HepG2 (cell line): ENCODE measurements at regions not wholly inside any gene's neighbourhood (a gene's known extent, or its start where the extent isn't known, plus 50 kb on each side); places are given as distances from the start of the nearest gene placed in this dataset.
A peak's percentile ranks its signal among the peaks of the same experiment; 100 is the strongest.

Experiments used
- ATAC-seq: fragments of 200-7000 bp; cut with Tn5 transposase; 3 replicates; pipeline ENCODE4 v1.9.1; 2020; ENCODE audit warnings: mild to moderate bottlenecking, moderate library complexity
- BruUV-seq: library from RNA; stranded (reverse); fragments of 400-500 nt; replicated peaks from 2 replicates; lab custom pipeline; 2021; lab: Mats Ljungman, UMichigan
- CTCF ChIA-PET: fragments of 300-600 bp; formaldehyde crosslinking; extraction: SDS; loops from one replicate; lab custom pipeline; 2021; ENCODE audit warnings: low total read pairs, inconsistent platforms, low intra/inter-chr PET ratio; lab: Yijun Ruan, JAX
- POLR2A ChIA-PET: fragments of 350-600 bp; sonication (Branson Sonifier 250); formaldehyde crosslinking; loops from one replicate; lab custom pipeline; 2020; ENCODE audit warnings: antibody characterized with exemption, inconsistent platforms; lab: Yijun Ruan, JAX
- DNase-seq: peaks from one replicate; pipeline ENCODE4 v3.0.0-alpha.2; 2015; ENCODE audit warnings: low spot score
- FAIRE-seq: peaks from 3 replicates; lab custom pipeline; 2011; peaks lifted over from hg19 to GRCh38; lab: Jason Lieb, UNC
- H2AFZ ChIP-seq: one replicate; pipeline ENCODE4 v1.6.1; 2011; ENCODE audit warnings: low read length, inconsistent platforms
- H3K27ac ChIP-seq: fragments of 300-600 bp; 3 replicates; pipeline ENCODE4 v1.8.0; 2011; ENCODE audit warnings: mixed run types, mild to moderate bottlenecking, mixed read lengths, low read length, inconsistent platforms; ENCODE audit not compliant: insufficient read depth; ENCODE audit errors: extremely low read length
- H3K27me3 ChIP-seq, 2 experiments: fragments of 200-600 bp in 1 of 2; 2 replicates in 1 of 2; 3 replicates in 1 of 2; pipeline versions ENCODE4 v1.6.0 to v1.8.0; 2011; ENCODE audit warnings: low read length in 2 of 2, mild to moderate bottlenecking in 2 of 2, moderate library complexity in 2 of 2, inconsistent platforms in 1 of 2; ENCODE audit not compliant: insufficient read depth in 2 of 2, control insufficient read depth in 1 of 2
- H3K36me3 ChIP-seq, 2 experiments: fragments of 200-600 bp in 1 of 2; replicated peaks in 1 of 2; 2 replicates in 1 of 2; 3 replicates in 1 of 2; pipeline versions ENCODE4 v1.5.1 to v1.8.0; 2011; ENCODE audit warnings: low read length in 2 of 2, inconsistent platforms in 1 of 2; ENCODE audit not compliant: insufficient read depth in 2 of 2, control insufficient read depth in 1 of 2
- H3K4me1 ChIP-seq: 2 replicates; pipeline ENCODE4 v1.5.1; 2012; ENCODE audit warnings: low read length, inconsistent platforms; ENCODE audit not compliant: insufficient read depth
- H3K4me2 ChIP-seq: 2 replicates; pipeline ENCODE4 v1.6.0; 2011; ENCODE audit warnings: low read depth, low read length, inconsistent platforms
- H3K4me3 ChIP-seq, 3 experiments: fragments of 200-600 bp in 1 of 3; sonication (generic), shearing (Covaris generic) in 1 of 3; replicated peaks in 1 of 3; 2 replicates each; pipeline ENCODE4 v1.5.1; 2011 to 2016; ENCODE audit warnings: low read length in 3 of 3, inconsistent platforms in 2 of 3, low read depth in 2 of 3, mild to moderate bottlenecking in 2 of 3, control low read depth in 1 of 3, mixed read lengths in 1 of 3; ENCODE audit not compliant: insufficient read depth in 1 of 3
- H3K79me2 ChIP-seq: one replicate; pipeline ENCODE4 v1.6.1; 2011; ENCODE audit warnings: low read length, inconsistent platforms; ENCODE audit not compliant: insufficient read depth
- H3K9ac ChIP-seq: 2 replicates; pipeline ENCODE4 v1.6.0; 2011; ENCODE audit warnings: mild to moderate bottlenecking, low read depth, low read length, inconsistent platforms; ENCODE audit not compliant: insufficient read depth
- H3K9me3 ChIP-seq: 2 replicates; pipeline ENCODE4 v1.5.1; 2012; ENCODE audit warnings: mild to moderate bottlenecking, low read length
- H4K20me1 ChIP-seq: 2 replicates; pipeline ENCODE4 v1.6.0; 2011; ENCODE audit warnings: inconsistent platforms, mild to moderate bottlenecking, low read length, moderate library complexity; ENCODE audit not compliant: insufficient read depth
- EEA1 ChIP-seq: sonication (generic); formaldehyde crosslinking; IDR thresholded peaks from 2 replicates; pipeline ENCODE4 v1.5.1; 2020; ENCODE audit warnings: mild to moderate bottlenecking, missing genetic modification reagents, borderline replicate concordance
- ETV6 ChIP-seq: sonication (generic); formaldehyde crosslinking; conservative IDR thresholded peaks from 2 replicates; pipeline ENCODE4 v1.4.0; 2020; ENCODE audit warnings: missing genetic modification reagents
- FOSL1 ChIP-seq: sonication (generic); formaldehyde crosslinking; IDR thresholded peaks from 2 replicates; pipeline ENCODE4 v1.9.0; 2021; ENCODE audit warnings: missing genetic modification reagents, borderline replicate concordance
- NR3C1 ChIP-seq: sonication (generic); formaldehyde crosslinking; IDR thresholded peaks from 2 replicates; pipeline ENCODE4 v1.4.0; 2020; ENCODE audit warnings: missing genetic modification reagents
- PCBP1 ChIP-seq: fragments of 200-400 bp; formaldehyde crosslinking; IDR thresholded peaks from 2 replicates; pipeline ENCODE4 v1.6.1; 2017; ENCODE audit warnings: mild to moderate bottlenecking, low read depth, low read length, borderline replicate concordance
- SOX13 ChIP-seq, 3 experiments: fragments of 450-650 bp in 1 of 3; sonication (generic) in 1 of 3; formaldehyde crosslinking in 1 of 3; IDR thresholded peaks in 2 of 3; conservative IDR thresholded peaks in 1 of 3; 2 replicates each; pipeline versions ENCODE4 v1.5.0 to v1.6.1; 2016 to 2020; ENCODE audit warnings: antibody characterized with exemption in 1 of 3, mild to moderate bottlenecking in 1 of 3, missing compliant biosample characterization in 1 of 3, missing genetic modification reagents in 1 of 3, moderate library complexity in 1 of 3
- TEAD2 ChIP-seq: sonication (generic); formaldehyde crosslinking; IDR thresholded peaks from 2 replicates; pipeline ENCODE4 v1.9.0; 2021; ENCODE audit warnings: missing genetic modification reagents
- TGIF2 ChIP-seq: IDR thresholded peaks from 2 replicates; pipeline ENCODE4 v1.6.1; 2016; ENCODE audit warnings: control low read depth, missing compliant biosample characterization
- ZNF260 ChIP-seq: sonication (generic); formaldehyde crosslinking; IDR thresholded peaks from 2 replicates; pipeline ENCODE4 v1.4.0; 2020; ENCODE audit warnings: missing genetic modification reagents, low read depth, mild to moderate bottlenecking, borderline replicate concordance
- ZNF331 ChIP-seq: sonication (generic); formaldehyde crosslinking; IDR thresholded peaks from 2 replicates; pipeline ENCODE4 v1.4.0; 2020; ENCODE audit warnings: missing genetic modification reagents
- ZNF670 ChIP-seq: sonication (generic); formaldehyde crosslinking; IDR thresholded peaks from 2 replicates; pipeline ENCODE4 v1.8.0; 2022; ENCODE audit warnings: mild to moderate bottlenecking, missing genetic modification reagents, borderline replicate concordance
- WGBS: methylation state at CpG from one replicate; pipeline ENCODE4 v1.1.6; 2017; ENCODE audit warnings: low lambda C conversion rate; 5-methylcytosine and 5-hydroxymethylcytosine counted together
- in situ Hi-C: cut with HindIII; loops from 2 replicates; pipeline ENCODE4 v1.10.0; 2017; ENCODE audit warnings: low pct_unique_long_range_greater_than_20kb; ENCODE audit not compliant: extremely low pct_ligation_motif_present
- intact Hi-C: fragments of 100-400 bp; cut with micrococcal nuclease; formaldehyde crosslinking; loops from one replicate; pipeline ENCODE4 v1.10.0; 2022; ENCODE audit not compliant: unreplicated experiment

GRCh38 chr16:51085271-51085670 is 65.8 kb downstream of the SALL1 start:
- H3K36me3 ChIP-seq: no peaks in the 10 kb centered on the region
- FAIRE-seq (no peak), DNase-seq (no peak), ATAC-seq (no peak)
- no peak overlapping the region for H3K9ac ChIP-seq
- ChIA-PET CTCF (no interaction called here), POLR2A (no interaction called here)
- no peak overlapping the region for H3K4me2 ChIP-seq
- no peak for TF ChIP-seq TEAD2 (CRISPR knock-in tag)
- no peak for TF ChIP-seq EEA1
- TF ChIP-seq FOSL1 (CRISPR knock-in tag): no peak
- TF ChIP-seq ZNF670 (CRISPR knock-in tag): no peak
- no peak for TF ChIP-seq ZNF331
- no peak for TF ChIP-seq SOX13 (IDR thresholded peaks at IDR 0.05)
- TF ChIP-seq SOX13 (CRISPR knock-in tag; conservative IDR thresholded peaks at IDR 0.05 in 1 of 2, IDR thresholded peaks at IDR 0.05 in 1 of 2): no peak
- TF ChIP-seq PCBP1: no peak
- TF ChIP-seq ETV6 (CRISPR knock-in tag): no peak
- no peak for TF ChIP-seq NR3C1
- no peak for TF ChIP-seq ZNF260 (CRISPR knock-in tag)
- TF ChIP-seq TGIF2: no peak
- no peaks in the 10 kb centered on the region for H3K79me2 ChIP-seq
- BruUV-seq: no TSS peak
- H3K4me1 ChIP-seq: peaks cover 9% of the 10 kb centered on the region; the same call in 1 of the 2 replicates
- peak overlapping the region; percentile 22 for H2AFZ ChIP-seq
- H3K27me3 ChIP-seq: no peaks in the 10 kb centered on the region
- no peak overlapping the region for H3K4me3 ChIP-seq
- H3K27ac ChIP-seq: no peak overlapping the region
- 8% methylated on average over 4 of the region's 4 CpGs for WGBS
- intact Hi-C loops: no loop called here
- no peaks in the 10 kb centered on the region for H3K9me3 ChIP-seq
- H4K20me1 ChIP-seq: no peaks in the 10 kb centered on the region
- in situ Hi-C loops: no loop called here
